ENCODE measurements at regions not wholly inside any gene's neighbourhood (a gene's known extent, or its start where the extent isn't known, plus 50 kb on each side); places are given as distances from the start of the nearest gene placed in this dataset.
"Not testable (repeated sequence)": the region's sequence is repeated elsewhere in the genome, so short reads cannot be mapped to it uniquely, and the experiment has no call there.

DNA sequence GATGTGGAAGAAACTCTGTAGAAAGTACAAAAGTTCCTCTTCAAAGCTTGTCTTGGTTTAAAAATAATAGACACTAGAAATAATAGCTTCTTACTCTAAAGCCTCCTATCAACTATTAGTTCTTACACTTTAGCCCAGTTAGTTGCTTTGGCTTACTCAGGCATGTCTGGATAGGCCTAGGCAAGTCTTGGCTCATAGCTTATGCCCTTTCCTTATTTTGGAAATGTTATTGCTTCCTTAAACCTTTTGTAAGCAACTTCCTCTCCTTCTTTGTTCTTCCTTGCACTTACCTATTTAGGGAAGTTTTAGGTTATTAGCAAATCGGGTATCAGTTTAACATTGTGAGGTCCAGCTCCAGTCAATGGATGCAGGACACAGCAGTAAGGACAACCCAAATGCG lies 628.4 kb upstream of the PRR20A start:
- DNase-seq (ENCODE audit: low read depth in 4 of 4, low spot score in 3 of 4), result not testable (repeated sequence)

DNA sequence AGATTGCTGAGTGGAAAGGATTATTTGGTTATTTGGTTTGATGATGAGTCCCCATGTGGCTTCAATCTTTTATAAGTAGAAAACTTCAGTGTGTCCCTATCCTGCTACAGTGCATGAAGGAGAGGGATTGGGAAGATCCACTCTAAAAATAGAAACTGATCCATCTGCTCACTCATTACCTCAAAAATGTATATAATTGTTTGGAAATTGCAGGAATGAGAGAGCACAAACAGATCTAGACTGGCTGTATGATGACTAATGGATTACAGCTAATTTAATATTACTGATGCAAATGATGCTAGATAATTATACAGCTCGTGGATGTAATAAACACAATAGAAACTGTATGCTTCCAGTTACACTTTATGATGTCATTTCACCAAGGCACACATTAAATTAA lies 625.3 kb upstream of the PRR20A start:
- no peak for DNase-seq (ENCODE audit: low read depth in 4 of 4, low spot score in 3 of 4)

DNA sequence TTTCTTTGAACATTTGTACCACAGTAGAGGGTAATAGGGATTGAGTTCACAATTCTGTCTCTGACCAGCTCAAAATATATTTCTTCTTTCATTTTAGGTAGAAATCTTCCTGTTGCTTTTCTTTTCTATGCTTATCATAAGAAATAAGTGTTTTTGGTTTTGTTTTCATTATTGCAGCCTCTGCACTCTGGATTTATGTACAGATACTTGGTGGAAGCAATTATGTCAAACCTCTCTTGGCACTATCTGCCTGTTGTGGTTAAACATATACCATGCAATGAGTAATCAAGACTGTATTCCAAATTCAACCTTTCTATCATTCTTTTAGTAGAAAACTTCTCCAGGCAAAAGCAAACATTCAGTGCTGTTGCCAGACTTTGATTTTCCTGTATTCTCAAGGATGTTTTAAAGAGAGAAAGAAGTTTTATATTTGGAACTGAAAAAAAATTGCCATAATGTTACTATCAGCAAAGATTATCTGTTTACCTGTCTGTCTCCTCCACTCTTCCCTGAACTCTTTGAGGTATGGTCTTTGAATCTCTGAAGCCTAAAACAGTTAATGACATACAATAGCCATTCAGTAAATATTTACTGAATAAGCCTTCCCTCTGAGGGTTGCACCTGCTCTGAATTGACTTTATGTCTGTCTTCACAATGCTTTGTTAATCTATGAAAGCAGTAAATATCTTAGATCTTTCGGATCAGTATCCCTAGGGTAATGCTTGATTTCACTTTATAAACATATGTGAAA lies 612.5 kb upstream of the PRR20A start:
- DNase-seq (ENCODE audit: low read depth in 4 of 4, low spot score in 3 of 4), result no peak

DNA sequence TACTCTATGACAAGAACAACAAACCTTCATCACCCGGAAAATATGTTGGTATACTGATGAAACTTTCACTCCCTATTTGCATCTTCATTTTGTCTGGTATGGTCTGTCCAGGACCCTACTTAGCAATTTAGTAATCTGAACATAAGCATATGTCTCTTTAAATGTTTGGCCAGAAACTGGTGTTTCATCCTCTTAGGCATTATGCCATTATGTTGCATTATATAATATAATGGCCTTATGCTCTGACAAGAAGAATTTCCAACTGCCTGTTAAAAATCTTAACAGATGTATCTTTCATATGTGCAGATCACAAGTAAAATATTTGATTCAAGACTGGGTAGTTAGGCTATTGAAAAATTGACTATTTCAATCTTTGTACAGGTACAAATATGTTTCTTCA lies 610.6 kb upstream of the PRR20A start:
- DNase-seq (ENCODE audit: low read depth in 4 of 4, low spot score in 3 of 4), result no peak

DNA sequence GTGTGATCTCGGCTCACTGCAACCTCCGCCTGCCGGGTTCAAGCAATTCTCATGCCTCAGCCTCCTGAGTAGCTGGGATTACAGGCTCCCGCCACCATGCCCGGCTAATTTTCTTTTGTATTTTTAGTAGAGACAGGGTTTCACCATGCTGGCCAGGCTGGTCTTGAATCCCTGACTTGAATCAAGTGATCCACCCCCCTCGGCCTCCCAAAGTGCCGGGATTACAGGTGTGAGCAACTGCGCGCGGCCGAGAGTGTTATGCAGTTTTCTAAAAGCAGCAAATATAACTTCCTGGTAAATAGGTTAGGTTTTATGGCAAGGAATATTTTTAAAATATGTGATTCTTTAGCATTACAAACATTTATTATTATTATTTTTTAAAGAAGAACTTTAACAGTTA lies 592.8 kb upstream of the PRR20A start:
- DNase-seq (ENCODE audit: low read depth in 4 of 4, low spot score in 3 of 4), result not testable (repeated sequence)

DNA sequence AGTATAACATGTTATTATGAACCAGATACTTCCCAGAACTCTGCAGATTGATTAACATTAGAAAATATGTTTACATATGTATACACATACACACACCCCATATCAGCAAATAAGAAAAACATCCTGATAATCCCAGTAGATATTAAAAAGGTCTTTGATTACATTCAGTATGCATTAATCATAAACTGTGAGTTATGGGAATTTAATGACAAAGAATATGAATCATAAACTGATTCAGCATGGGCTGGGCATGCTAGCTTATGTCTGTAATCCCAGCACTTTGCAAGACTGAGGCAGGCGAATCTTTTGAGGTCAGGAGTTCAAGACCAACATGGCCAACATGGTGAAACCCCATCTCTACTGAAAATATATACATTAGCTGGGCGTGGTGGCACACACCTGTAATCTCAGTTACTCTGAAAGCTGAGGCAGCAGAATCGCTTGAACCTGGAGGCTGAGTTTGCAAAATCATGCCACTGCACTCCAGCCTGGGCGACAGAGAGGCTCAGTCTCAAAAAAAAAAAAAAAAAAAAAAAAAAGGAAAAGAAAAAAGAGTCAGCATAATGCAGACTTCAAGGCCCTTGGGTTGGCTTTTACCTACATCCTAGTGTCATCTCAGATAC lies 581.9 kb upstream of the PRR20A start:
- DNase-seq (ENCODE audit: low read depth in 4 of 4, low spot score in 3 of 4), result no peak

DNA sequence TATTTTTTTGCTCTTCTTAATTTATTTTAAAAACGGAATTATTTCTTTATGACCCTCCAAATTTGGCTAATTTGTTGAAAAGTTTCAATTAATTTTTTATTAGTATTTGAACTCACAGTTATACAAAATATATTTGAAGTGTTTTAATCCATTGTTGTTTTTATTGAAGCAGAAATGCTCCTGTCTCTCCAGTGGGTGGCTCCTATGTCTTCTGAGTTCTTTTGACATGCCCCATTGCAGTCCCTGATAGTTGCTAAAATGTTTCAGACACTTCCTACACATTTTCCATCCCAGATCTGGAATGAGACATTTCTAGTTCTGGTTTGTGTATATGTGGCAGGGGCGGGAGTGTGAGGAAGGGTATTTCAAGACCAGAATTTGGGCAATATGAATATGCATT lies 579.4 kb upstream of the PRR20A start:
- DNase-seq (ENCODE audit: low read depth in 4 of 4, low spot score in 3 of 4), result no peak

DNA sequence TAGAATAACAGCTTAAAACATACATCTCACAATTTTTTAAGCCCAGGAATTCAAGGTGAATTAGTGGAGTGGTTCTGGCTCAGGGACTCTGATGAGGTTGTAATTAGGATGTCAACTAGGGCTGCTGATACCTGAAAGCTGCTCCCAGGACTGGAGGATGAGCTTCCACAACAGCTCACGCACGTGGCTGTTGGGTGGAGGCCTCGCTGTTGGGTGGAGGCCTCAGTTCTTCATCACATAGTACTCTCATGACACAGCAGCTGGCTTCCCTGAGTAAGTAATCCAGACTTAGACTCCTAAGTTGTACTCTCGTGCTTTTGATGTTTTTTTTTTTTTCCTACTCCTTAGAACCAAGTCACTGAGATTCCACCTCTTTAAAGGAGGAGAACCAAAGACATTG lies 577.1 kb upstream of the PRR20A start:
- no peak for DNase-seq (ENCODE audit: low read depth in 4 of 4, low spot score in 3 of 4)

DNA sequence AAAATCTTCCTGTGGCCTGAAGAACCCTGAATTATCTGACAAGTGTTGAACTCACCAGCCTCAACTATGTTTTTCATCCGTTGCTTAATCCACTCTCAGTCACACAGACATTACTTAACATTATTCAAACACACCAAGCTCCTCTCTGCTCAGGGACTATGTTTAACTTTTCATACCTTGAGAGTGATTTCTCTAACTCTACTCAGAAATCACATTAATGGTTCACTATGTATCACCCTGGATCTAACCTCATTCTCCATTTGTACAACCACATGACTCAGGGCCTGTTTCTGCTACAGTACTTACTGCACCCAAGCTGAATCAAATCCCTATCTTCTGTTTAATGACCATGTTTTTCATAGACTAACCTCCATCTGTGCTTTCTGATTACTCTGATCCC lies 553.7 kb upstream of the PRR20A start:
- DNase-seq (ENCODE audit: low read depth in 4 of 4, low spot score in 3 of 4), result no peak

DNA sequence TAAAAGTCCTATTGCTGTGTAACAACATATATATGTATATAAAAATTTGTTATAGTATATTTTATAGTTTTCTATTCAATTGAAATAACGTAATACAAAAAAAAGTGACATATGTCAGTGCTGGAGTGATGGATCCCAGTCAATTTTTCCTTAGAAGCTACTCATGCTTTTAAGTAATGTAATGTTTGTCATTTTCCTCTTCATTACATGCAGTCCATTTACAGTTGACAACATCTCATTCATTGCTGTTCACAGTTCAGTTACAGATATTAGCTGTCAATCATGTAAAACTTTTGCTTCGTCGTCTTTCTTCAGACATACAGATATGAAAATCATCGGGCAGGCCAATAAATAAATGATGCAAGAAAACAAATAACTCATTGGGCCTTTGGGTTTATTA lies 525.1 kb upstream of the PRR20A start:
- no peak for DNase-seq (ENCODE audit: low read depth in 4 of 4, low spot score in 3 of 4)

DNA sequence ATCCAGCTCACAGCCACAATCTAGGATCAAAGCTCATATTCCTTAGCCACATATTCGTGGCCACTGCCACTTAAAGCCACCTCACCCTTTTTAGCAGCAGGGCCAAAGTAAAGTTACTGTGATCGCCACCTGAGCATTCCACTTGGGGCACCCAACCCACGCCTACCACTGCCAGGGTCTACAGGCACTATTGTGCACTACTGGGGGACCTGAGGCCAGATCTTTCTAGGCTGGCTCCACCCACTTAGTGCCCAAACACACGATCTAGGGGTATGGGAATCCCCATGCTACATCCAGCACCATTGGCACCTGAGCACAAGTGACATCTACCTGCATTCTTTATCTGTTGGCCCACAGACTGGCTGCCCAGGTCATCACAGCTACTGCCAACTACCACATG lies 517.9 kb upstream of the PRR20A start:
- no peak for DNase-seq (ENCODE audit: low read depth in 4 of 4, low spot score in 3 of 4)

DNA sequence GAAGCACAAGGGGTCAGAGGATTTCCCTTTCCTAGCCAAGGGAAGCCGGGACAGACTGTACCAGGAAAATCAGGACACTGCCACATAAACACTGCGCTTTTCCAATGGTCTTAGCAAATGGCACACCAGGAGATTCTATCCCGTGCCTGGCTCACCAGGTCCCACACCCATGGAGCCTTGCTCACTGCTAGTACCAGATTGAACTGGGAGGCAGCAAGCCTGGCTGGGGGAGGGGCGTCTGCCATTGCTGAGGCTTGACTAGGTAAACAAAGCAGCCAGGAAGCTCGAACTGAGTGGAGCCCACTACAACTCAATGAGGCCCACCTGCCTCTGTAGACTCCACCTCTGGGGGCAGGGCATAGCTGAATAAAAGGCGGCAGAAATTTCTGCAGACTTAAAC lies 511.8 kb upstream of the PRR20A start:
- DNase-seq (ENCODE audit: low read depth in 4 of 4, low spot score in 3 of 4), result not testable (repeated sequence)

DNA sequence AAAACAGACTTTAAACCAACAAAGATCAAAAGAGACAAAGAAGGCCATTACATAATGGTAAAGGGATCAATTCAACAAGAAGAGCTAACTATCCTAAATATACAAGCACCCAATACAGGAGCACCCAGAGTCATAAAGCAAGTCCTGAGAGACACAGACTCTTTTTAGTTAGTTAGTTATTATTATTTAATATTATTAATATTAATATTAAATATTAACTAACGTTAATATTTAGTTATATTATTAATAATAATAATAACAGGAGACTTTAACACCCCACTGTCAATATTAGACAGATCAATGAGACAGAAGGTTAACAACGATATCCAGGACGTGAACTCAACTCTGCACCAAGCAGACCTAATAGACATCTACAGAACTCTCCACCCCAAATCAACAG lies 509.7 kb upstream of the PRR20A start:
- not testable (repeated sequence) for DNase-seq (ENCODE audit: low read depth in 4 of 4, low spot score in 3 of 4)

DNA sequence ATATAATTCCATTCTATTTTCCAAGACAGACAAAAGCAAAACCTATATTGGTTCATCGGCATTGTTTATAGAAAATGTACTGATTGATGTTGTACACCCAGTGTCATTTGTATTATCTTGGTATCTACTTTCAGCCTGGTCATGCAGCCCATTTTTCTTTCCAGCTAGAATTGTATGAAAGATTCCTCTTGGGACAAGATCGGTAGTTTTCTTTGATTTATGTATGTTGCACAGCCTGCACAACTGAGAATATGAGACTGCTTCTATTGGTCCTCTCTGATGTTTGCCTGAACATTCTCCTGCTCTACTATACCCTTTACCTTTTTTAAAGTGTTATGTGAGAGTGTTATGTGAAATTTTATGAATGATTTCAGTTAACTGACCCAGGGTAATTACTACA lies 487.7 kb upstream of the PRR20A start:
- DNase-seq (ENCODE audit: low read depth in 4 of 4, low spot score in 3 of 4), result no peak

DNA sequence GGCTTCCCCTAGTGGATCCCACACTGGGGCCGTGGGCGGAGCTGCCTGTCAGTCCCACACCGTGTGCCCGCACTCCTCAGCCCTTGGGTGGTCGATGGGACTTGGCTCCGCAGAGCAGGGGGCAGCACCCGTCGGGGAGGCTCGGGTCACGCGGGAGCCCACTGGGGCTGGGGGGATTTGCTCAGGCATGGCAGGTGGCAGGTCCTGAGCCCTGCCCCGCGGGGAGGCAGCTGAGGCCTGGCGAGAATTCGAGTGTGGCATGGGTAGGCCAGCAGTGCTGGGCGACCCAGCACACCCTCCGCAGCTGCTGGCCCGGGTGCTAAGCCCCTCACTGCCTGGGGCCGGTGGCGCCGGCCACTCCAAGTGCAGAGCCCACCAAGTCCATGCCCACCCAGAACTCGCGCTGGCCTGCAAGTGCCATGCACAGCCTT lies 481.7 kb upstream of the PRR20A start:
- DNase-seq (ENCODE audit: low read depth in 4 of 4, low spot score in 3 of 4), result no peak

DNA sequence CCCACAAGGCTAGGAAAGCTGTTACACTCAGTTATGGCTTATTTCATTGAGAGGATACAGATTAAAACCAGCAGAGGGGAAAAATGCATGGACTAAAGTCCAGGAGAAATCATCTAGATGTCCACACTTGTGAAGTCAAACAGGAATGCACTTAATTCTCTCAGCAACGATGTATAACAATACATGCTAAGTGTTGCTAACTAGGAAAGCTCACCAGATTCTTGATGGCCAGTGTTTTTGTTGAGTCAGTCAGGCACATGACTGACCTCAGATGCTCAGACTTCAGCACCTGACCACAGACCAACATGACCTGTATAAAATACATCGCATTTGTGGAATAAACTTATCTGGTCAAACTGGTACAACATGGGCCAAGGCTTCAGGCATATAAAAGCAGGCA lies 470.2 kb upstream of the PRR20A start:
- no peak for DNase-seq (ENCODE audit: low read depth in 4 of 4, low spot score in 3 of 4)

DNA sequence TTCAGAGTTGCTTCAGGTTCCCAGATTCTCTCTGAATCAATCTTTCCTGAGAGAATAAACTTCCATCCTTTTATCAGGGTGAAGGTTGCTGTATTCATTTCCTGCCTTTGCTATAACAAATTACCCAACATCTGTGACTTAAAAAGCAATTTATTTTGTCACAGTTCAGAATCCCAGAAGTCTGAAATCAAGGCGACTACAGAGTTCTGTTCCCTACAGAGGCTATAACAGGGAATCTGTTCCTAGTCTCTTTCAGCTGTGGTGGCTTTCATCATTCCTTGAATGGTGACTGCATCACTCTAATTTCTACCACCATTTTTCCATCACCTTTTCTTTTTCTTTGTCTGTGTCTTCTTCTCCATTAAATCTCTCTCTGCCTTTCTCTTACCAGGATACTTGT lies 459.3 kb upstream of the PRR20A start:
- no peak for DNase-seq (ENCODE audit: low read depth in 4 of 4, low spot score in 3 of 4)

DNA sequence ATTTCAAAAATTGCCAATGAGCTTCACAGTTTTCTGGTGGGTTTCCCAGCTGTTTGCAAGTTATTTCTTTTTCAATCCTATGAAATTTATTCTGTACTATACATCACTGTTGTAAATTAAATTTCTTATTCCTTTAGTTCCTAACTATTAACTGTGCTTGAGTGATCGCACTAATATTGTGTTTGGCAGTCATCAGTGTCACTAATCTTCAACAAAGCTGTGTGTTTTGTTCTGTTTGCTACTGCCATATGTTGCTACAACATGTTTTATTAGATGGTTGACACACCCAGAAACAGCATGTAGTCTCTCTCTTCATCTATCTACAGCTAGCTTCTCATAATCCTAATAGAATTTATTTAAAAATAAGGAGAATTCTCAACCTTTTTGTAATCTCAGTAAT lies 453.6 kb upstream of the PRR20A start:
- no peak for DNase-seq (ENCODE audit: low read depth in 4 of 4, low spot score in 3 of 4)

DNA sequence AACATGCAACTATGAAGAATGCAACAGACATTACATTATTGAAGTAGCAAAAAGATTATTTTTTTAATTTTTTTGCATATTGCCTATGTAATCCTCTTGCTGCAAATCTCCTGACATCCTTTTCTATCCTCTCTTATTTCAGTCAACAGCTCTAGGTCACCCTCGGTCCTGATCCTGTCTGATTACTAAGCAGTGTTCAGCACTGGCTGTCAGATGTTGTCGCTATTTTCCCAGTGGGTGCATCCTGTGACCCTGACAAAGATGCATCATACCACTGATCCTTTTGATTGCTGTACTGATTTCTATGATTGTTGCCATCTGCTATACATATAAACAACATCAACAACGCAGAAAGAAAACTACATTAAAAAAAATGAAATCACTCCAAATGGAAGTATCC lies 443.7 kb upstream of the PRR20A start:
- DNase-seq (ENCODE audit: low read depth in 4 of 4, low spot score in 3 of 4), result no peak

DNA sequence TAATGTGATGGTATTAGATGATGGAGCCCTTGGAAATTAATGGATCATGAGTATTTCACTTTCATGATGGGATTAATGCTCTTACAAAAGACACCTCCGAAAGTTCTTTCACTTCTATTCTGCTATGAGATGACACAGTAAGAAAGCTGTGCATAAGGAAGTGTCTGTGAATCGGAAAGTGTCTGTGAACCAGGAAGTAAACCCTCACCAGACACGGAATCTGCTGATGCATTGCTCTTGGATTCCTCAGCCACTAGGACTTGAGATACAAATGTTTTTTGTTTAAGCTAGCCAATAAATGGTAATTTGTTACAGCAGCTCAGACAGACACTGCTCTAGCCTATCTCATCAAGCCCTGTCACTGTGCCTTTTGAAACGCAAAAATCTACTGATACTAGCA lies 440.4 kb upstream of the PRR20A start:
- no peak for DNase-seq (ENCODE audit: low read depth in 4 of 4, low spot score in 3 of 4)

DNA sequence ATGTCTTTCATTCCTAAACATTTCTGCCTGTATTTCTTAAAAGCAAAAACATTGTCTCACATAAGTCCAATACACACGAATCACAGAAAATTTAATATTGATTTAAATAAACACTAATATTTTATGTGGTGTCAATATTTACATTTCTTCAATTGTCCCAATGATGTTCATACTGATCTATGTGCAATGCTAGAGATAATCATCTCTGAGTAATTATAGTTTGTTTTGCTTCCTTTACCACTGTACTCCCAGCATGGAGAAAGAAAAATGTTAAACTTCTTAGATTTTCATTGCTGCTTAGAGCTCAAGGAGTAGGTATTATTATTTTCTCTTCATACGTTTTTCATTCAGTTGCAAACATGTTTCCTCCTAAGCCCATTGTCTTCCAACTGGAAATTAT lies 434.2 kb upstream of the PRR20A start:
- no peak for DNase-seq (ENCODE audit: low read depth in 4 of 4, low spot score in 3 of 4)

DNA sequence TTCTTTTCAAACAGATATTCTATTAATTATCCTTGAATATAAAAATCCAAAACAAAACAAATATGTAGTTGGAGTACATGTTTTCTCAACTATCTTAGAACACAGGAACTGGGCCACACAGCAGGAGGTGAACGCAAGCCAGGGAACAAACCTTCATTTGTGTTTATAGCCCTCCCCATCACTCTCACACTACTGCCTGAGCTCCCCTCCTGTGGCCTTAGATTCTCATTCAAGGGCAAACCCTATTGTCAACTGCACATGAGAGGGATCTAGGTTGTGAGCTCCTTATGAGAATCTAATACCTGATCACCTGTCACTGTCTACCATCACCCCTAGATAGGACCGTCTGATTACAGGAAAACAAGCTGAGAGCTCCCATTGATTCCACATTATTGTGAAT lies 427.1 kb upstream of the PRR20A start:
- no peak for DNase-seq (ENCODE audit: low read depth in 4 of 4, low spot score in 3 of 4)

DNA sequence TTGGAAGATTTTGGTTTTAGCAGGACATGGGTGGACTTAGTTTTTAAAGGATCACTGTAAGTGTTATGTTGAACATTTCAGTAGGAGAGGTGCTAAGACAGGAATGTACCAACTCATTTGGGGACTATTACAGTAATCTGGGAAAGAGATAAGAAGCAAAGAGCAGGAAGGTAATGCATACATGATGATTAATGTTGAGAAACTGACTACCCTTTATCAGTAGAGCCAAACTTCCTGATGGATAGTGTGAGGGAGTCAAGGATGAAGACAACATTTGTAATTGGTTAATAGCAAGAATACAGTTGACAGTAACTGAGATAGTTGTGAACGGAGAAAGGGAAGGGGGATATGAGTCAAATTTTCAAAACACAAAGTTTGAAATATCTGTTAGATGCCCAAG lies 421.9 kb upstream of the PRR20A start:
- no peak for DNase-seq (ENCODE audit: low read depth in 4 of 4, low spot score in 3 of 4)

Measured in left renal pelvis (tissue), 4 donors.